Dedifferentiated amniotic fluid mesenchymal stem cell (primary cell): ENCODE measurements at regions not wholly inside any gene's neighbourhood (a gene's known extent, or its start where the extent isn't known, plus 50 kb on each side); places are given as distances from the start of the nearest gene placed in this dataset.

ENCODE experiments used
- DNase-seq: peaks from one replicate; pipeline ENCODE4 v3.0.0-alpha.2; 2016; ENCODE audit errors: extremely low spot score

- no peak for DNase-seq
Measured at GRCh38 chr1:194544012-194544411, 1357.6 kb upstream of the B3GALT2 start.

GRCh38 chr1:194538453-194538852 is 1352.0 kb upstream of the B3GALT2 start:
- no peak for DNase-seq

GRCh38 chr1:194537521-194537920 is 1351.1 kb upstream of the B3GALT2 start:
- DNase-seq = no peak

- no peak for DNase-seq
Measured at GRCh38 chr1:194535369-194535768, 1349.0 kb upstream of the B3GALT2 start.

- DNase-seq = no peak
Measured at GRCh38 chr1:194534784-194535183, 1348.4 kb upstream of the B3GALT2 start.

- DNase-seq = no peak
Measured at GRCh38 chr1:194533641-194534040, 1347.2 kb upstream of the B3GALT2 start.

- no peak for DNase-seq
Measured at GRCh38 chr1:194517567-194517966, 1331.2 kb upstream of the B3GALT2 start.

GRCh38 chr1:194515916-194516315 is 1329.5 kb upstream of the B3GALT2 start:
- DNase-seq = no peak

GRCh38 chr1:194512957-194513356 is 1326.5 kb upstream of the B3GALT2 start:
- no peak for DNase-seq

GRCh38 chr1:194512345-194512744 is 1325.9 kb upstream of the B3GALT2 start:
- DNase-seq = no peak

- no peak for DNase-seq
Measured at GRCh38 chr1:194503209-194503608, 1316.8 kb upstream of the B3GALT2 start.

GRCh38 chr1:194495434-194495833 is 1309.0 kb upstream of the B3GALT2 start:
- DNase-seq = no peak

GRCh38 chr1:194487172-194487571 is 1300.8 kb upstream of the B3GALT2 start:
- DNase-seq = no peak

GRCh38 chr1:194485432-194485831 is 1299.0 kb upstream of the B3GALT2 start:
- DNase-seq = no peak

- DNase-seq = no peak
Measured at GRCh38 chr1:194478731-194479130, 1292.3 kb upstream of the B3GALT2 start.

GRCh38 chr1:194477908-194478307 is 1291.5 kb upstream of the B3GALT2 start:
- no peak for DNase-seq

GRCh38 chr1:194476872-194477271 is 1290.5 kb upstream of the B3GALT2 start:
- no peak for DNase-seq

GRCh38 chr1:194476351-194476750 is 1289.9 kb upstream of the B3GALT2 start:
- no peak for DNase-seq

GRCh38 chr1:194474701-194475100 is 1288.3 kb upstream of the B3GALT2 start:
- DNase-seq = no peak

GRCh38 chr1:194473766-194474165 is 1287.4 kb upstream of the B3GALT2 start:
- no peak for DNase-seq

GRCh38 chr1:194469282-194469681 is 1282.9 kb upstream of the B3GALT2 start:
- DNase-seq = no peak

GRCh38 chr1:194466706-194467105 is 1280.3 kb upstream of the B3GALT2 start:
- DNase-seq = no peak

GRCh38 chr1:194447636-194448035 is 1261.2 kb upstream of the B3GALT2 start:
- no peak for DNase-seq

- no peak for DNase-seq
Measured at GRCh38 chr1:194445244-194445643, 1258.8 kb upstream of the B3GALT2 start.
